ENCODE measurements at regions not wholly inside any gene's neighbourhood (a gene's known extent, or its start where the extent isn't known, plus 50 kb on each side); places are given as distances from the start of the nearest gene placed in this dataset.
"Not testable (repeated sequence)": the region's sequence is repeated elsewhere in the genome, so short reads cannot be mapped to it uniquely, and the experiment has no call there.

GRCh38 chr20:1737134-1737533 is 79.6 kb upstream of the SIRPG start:
- DNase-seq (ENCODE audit: low spot score) = no peak
- no TSS peak for BruUV-seq (replicated peaks)

GRCh38 chr20:1735417-1736089 is 78.0 kb upstream of the SIRPG start:
- Histone ChIP-seq H3K9me3 (ENCODE audit: low read depth, low read length, poor library complexity, severe bottlenecking) (no peaks in the 10 kb centered on the region), H3K27me3 (replicated peaks; ENCODE audit: insufficient read depth, low read depth, low read length, poor library complexity) (peaks cover 15% of the 10 kb centered on the region), H3K36me3 (ENCODE audit: insufficient read depth, low read length, poor library complexity, severe bottlenecking) (no peaks in the 10 kb centered on the region), H3K4me3 (ENCODE audit: low read depth, low read length, poor library complexity, severe bottlenecking) (no peak overlapping the region), H3K27ac (ENCODE audit: low read depth, low read length, poor library complexity, severe bottlenecking) (no peak overlapping the region), H3K4me1 (ENCODE audit: insufficient read depth, low read length, poor library complexity, severe bottlenecking) (no peaks in the 10 kb centered on the region)
- DNase-seq (ENCODE audit: low spot score) = no peak
- POLR2A ChIA-PET (ENCODE audit: low non-redundant PET) = no interaction called here
- no TSS peak for BruUV-seq (replicated peaks)
- CTCF ChIA-PET = no interaction called here
- intact Hi-C loops (cut with micrococcal nuclease; ENCODE audit: unreplicated experiment) = no loop called here
- no peak for TF ChIP-seq EZH2 (IDR thresholded peaks at IDR 0.05; ENCODE audit: borderline replicate concordance, low read depth, low read length, poor library complexity, severe bottlenecking)
- no peak for TF ChIP-seq CTCF (conservative IDR thresholded peaks at IDR 0.05; ENCODE audit: low read depth, low read length)

More at GRCh38 chr20:1737134-1737533, 79.6 kb upstream of the SIRPG start:
- intact Hi-C loops (cut with micrococcal nuclease; ENCODE audit: unreplicated experiment) = no loop called here
- H3K27me3 ChIP-seq (replicated peaks; ENCODE audit: insufficient read depth, low read depth, low read length, poor library complexity) = peaks cover 27% of the 10 kb centered on the region
- TF ChIP-seq EZH2 (IDR thresholded peaks at IDR 0.05; ENCODE audit: borderline replicate concordance, low read depth, low read length, poor library complexity, severe bottlenecking) (no peak), CTCF (conservative IDR thresholded peaks at IDR 0.05; ENCODE audit: low read depth, low read length) (no peak)
- H3K27ac ChIP-seq (ENCODE audit: low read depth, low read length, poor library complexity, severe bottlenecking) = no peak overlapping the region
- ChIA-PET POLR2A (ENCODE audit: low non-redundant PET) (no interaction called here), CTCF (no interaction called here)
- H3K9me3 ChIP-seq (ENCODE audit: low read depth, low read length, poor library complexity, severe bottlenecking) = no peaks in the 10 kb centered on the region
- H3K4me3 ChIP-seq (ENCODE audit: low read depth, low read length, poor library complexity, severe bottlenecking) = no peak overlapping the region
- no peaks in the 10 kb centered on the region for H3K36me3 ChIP-seq (ENCODE audit: insufficient read depth, low read length, poor library complexity, severe bottlenecking)
- no peaks in the 10 kb centered on the region for H3K4me1 ChIP-seq (ENCODE audit: insufficient read depth, low read length, poor library complexity, severe bottlenecking)

- ChIA-PET POLR2A (ENCODE audit: low non-redundant PET) (no interaction called here), CTCF (interaction anchor here (0.6 to 1.2 kb wide), 3 partner anchors 173 to 225 kb away, joined by 3 to 10 read pairs (median 4); no protein-coding TSS in a partner anchor)
- Histone ChIP-seq H3K9me3 (ENCODE audit: low read depth, low read length, poor library complexity, severe bottlenecking) (no peaks in the 10 kb centered on the region), H3K36me3 (ENCODE audit: insufficient read depth, low read length, poor library complexity, severe bottlenecking) (no peaks in the 10 kb centered on the region), H3K4me3 (ENCODE audit: low read depth, low read length, poor library complexity, severe bottlenecking) (no peak overlapping the region), H3K4me1 (ENCODE audit: insufficient read depth, low read length, poor library complexity, severe bottlenecking) (no peaks in the 10 kb centered on the region), H3K27ac (ENCODE audit: low read depth, low read length, poor library complexity, severe bottlenecking) (no peak overlapping the region), H3K27me3 (replicated peaks; ENCODE audit: insufficient read depth, low read depth, low read length, poor library complexity) (peaks cover 3% of the 10 kb centered on the region)
- DNase-seq (ENCODE audit: low spot score) = peak; percentile 32
- intact Hi-C loops (cut with micrococcal nuclease; ENCODE audit: unreplicated experiment) = loop anchor here (1.0 kb wide), 1 partner anchor 225 kb away; no protein-coding TSS in a partner anchor
- no peak for TF ChIP-seq EZH2 (IDR thresholded peaks at IDR 0.05; ENCODE audit: borderline replicate concordance, low read depth, low read length, poor library complexity, severe bottlenecking)
- peak; percentile 37; the same call in 1 of the 2 replicates for TF ChIP-seq CTCF (conservative IDR thresholded peaks at IDR 0.05; ENCODE audit: low read depth, low read length)
- no TSS peak for BruUV-seq (replicated peaks)
Observed at GRCh38 chr20:1734269-1734858, 76.8 kb upstream of the SIRPG start.

- H3K4me1 ChIP-seq (ENCODE audit: insufficient read depth, low read length, poor library complexity, severe bottlenecking); H3K9me3 ChIP-seq (ENCODE audit: low read depth, low read length, poor library complexity, severe bottlenecking); POLR2A ChIA-PET (ENCODE audit: low non-redundant PET); DNase-seq (ENCODE audit: low spot score); H3K4me3 ChIP-seq (ENCODE audit: low read depth, low read length, poor library complexity, severe bottlenecking); CTCF ChIA-PET; BruUV-seq (replicated peaks); H3K27me3 ChIP-seq (replicated peaks; ENCODE audit: insufficient read depth, low read depth, low read length, poor library complexity); H3K36me3 ChIP-seq (ENCODE audit: insufficient read depth, low read length, poor library complexity, severe bottlenecking); H3K27ac ChIP-seq (ENCODE audit: low read depth, low read length, poor library complexity, severe bottlenecking); intact Hi-C loops (cut with micrococcal nuclease; ENCODE audit: unreplicated experiment): not testable (repeated sequence)
Observed at GRCh38 chr20:1731828-1732375, 74.3 kb upstream of the SIRPG start.

- BruUV-seq (replicated peaks); POLR2A ChIA-PET (ENCODE audit: low non-redundant PET); H3K27me3 ChIP-seq (replicated peaks; ENCODE audit: insufficient read depth, low read depth, low read length, poor library complexity); CTCF ChIA-PET; intact Hi-C loops (cut with micrococcal nuclease; ENCODE audit: unreplicated experiment); H3K4me1 ChIP-seq (ENCODE audit: insufficient read depth, low read length, poor library complexity, severe bottlenecking); H3K36me3 ChIP-seq (ENCODE audit: insufficient read depth, low read length, poor library complexity, severe bottlenecking); H3K4me3 ChIP-seq (ENCODE audit: low read depth, low read length, poor library complexity, severe bottlenecking); H3K9me3 ChIP-seq (ENCODE audit: low read depth, low read length, poor library complexity, severe bottlenecking); DNase-seq (ENCODE audit: low spot score); H3K27ac ChIP-seq (ENCODE audit: low read depth, low read length, poor library complexity, severe bottlenecking): not testable (repeated sequence)
Observed at GRCh38 chr20:1730981-1731711, 73.6 kb upstream of the SIRPG start.
